RWPE1 (cell line): ENCODE measurements at regions not wholly inside any gene's neighbourhood (a gene's known extent, or its start where the extent isn't known, plus 50 kb on each side); places are given as distances from the start of the nearest gene placed in this dataset.
"Not testable (repeated sequence)": the region's sequence is repeated elsewhere in the genome, so short reads cannot be mapped to it uniquely, and the experiment has no call there.

Experiments
- CTCF ChIA-PET: fragments of 350-600 bp; sonication (Branson Sonifier 250); formaldehyde crosslinking; extraction: SDS; loops from one replicate; lab custom pipeline; 2021; lab: Yijun Ruan, JAX
- POLR2A ChIA-PET: fragments of 400-600 bp; formaldehyde crosslinking; extraction: SDS; loops from one replicate; lab custom pipeline; 2020; ENCODE audit warnings: antibody characterized with exemption; ENCODE audit not compliant: low non-redundant PET; lab: Yijun Ruan, JAX
- DNase-seq: peaks from one replicate; pipeline ENCODE4 v3.0.0; 2012; ENCODE audit warnings: low spot score
- H3K27ac ChIP-seq: fragments of 450-650 bp; 2 replicates; pipeline ENCODE4 v1.5.1; 2017
- CTCF ChIP-seq: fragments of 450-650 bp; conservative IDR thresholded peaks from 2 replicates; pipeline ENCODE4 v1.5.1; 2017; ENCODE audit warnings: low read depth, mild to moderate bottlenecking

DNA sequence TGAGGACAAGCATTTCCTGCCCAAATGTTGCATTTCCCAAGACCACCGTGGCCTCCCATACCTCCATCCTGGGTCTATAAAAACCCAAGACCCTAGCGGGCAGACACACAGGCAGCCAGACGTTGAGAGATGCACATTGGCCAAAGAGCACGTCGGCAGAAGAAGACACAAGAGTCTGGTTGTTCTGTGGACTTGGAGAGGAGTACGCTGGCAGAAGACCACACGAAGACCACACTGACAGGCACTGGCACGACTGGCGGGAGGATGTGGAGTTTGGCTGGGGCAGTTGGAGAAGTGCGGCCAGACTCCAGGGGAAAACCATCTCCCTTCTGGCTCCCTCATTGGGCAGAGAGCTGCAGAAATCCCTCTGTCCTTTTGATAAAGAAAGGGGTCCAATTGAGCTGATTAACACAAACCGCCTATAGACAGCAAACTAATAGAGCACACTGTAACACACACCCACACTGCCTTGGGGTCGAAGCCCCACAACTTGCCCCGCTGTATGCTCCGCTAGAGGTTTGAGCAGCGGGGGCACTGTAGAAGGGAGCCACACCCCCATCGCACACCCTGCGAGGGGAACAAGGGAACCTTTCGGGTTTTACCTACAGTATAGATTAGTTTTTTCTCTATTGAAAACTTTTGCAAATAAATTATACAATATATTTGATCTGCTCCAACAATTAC lies 376.7 kb upstream of the KLHL4 start:
- no peak for TF ChIP-seq CTCF
- H3K27ac ChIP-seq, result no peak overlapping the region
- no peak for DNase-seq
- ChIA-PET POLR2A (no interaction called here), CTCF (no interaction called here)

GRCh38 chrX:87160435-87161010 lies 357.1 kb upstream of the KLHL4 start:
- no peak for TF ChIP-seq CTCF
- POLR2A ChIA-PET, result no interaction called here
- CTCF ChIA-PET, result interaction anchor here (0.6 kb wide), 1 partner anchor 440 kb away, joined by 6 read pairs; no protein-coding TSS in a partner anchor
- no peak for DNase-seq
- no peak overlapping the region for H3K27ac ChIP-seq

GRCh38 chrX:87167841-87168240 lies 349.8 kb upstream of the KLHL4 start:
- CTCF ChIA-PET, result no interaction called here
- TF ChIP-seq CTCF, result no peak
- DNase-seq, result no peak
- POLR2A ChIA-PET, result no interaction called here
- no peak overlapping the region for H3K27ac ChIP-seq

DNA sequence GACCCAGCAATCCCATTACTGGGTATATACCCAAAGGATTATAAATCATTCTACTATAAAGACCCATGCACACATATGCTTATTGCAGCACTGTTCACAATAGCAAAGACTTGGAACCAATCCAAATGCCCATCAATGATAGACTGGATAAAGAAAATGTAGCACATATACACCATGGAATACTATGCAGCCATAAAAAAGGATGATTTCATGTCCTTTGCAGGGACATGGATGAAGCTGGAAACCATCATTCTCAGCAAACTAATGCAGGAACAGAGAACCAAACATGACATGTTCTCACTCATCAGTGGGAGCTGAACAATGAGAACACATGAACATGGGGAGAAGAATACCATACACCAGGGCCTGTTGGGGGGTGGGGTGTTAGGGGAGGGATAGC lies 339.6 kb upstream of the KLHL4 start:
- CTCF ChIA-PET, result interaction anchor here (0.6 kb wide), 1 partner anchor 1985 kb away, joined by 3 read pairs; no protein-coding TSS in a partner anchor
- DNase-seq, POLR2A ChIA-PET, H3K27ac ChIP-seq: not testable (repeated sequence)
